Liver (tissue), 3 donors: ENCODE measurements at regions not wholly inside any gene's neighbourhood (a gene's known extent, or its start where the extent isn't known, plus 50 kb on each side); places are given as distances from the start of the nearest gene placed in this dataset.

ENCODE experiments used
- EGR1 ChIP-seq, 2 donors: IDR thresholded peaks; 2 replicates each; pipeline ENCODE4 v1.6.1; 2016 to 2018; ENCODE audit warnings: antibody characterized with exemption in 2 of 2, low read depth in 2 of 2
- FOXA1 ChIP-seq: IDR thresholded peaks from 2 replicates; pipeline ENCODE4 v1.6.1; 2016; ENCODE audit warnings: antibody characterized with exemption
- GABPA ChIP-seq, 2 donors: IDR thresholded peaks in 1 of 2; conservative IDR thresholded peaks in 1 of 2; 2 replicates each; pipeline ENCODE4 v1.6.1; 2016; ENCODE audit warnings: antibody characterized with exemption in 2 of 2, mild to moderate bottlenecking in 1 of 2, moderate library complexity in 1 of 2
- HNF4A ChIP-seq, 2 donors: conservative IDR thresholded peaks; 2 replicates each; pipeline ENCODE4 v1.6.1; 2016; ENCODE audit warnings: antibody characterized with exemption in 2 of 2, mild to moderate bottlenecking in 2 of 2
- HNF4G ChIP-seq: IDR thresholded peaks from 2 replicates; pipeline ENCODE4 v1.6.1; 2016; ENCODE audit warnings: antibody characterized with exemption
- JUND ChIP-seq, 2 donors: IDR thresholded peaks; 2 replicates each; pipeline ENCODE4 v1.6.1; 2016; ENCODE audit warnings: antibody characterized with exemption in 2 of 2
- MAX ChIP-seq: IDR thresholded peaks from 2 replicates; pipeline ENCODE4 v1.6.1; 2016; ENCODE audit warnings: antibody characterized with exemption
- RAD21 ChIP-seq, 2 donors: IDR thresholded peaks; 2 replicates each; pipeline ENCODE4 v1.6.1; 2016; ENCODE audit warnings: antibody characterized with exemption in 2 of 2, mild to moderate bottlenecking in 2 of 2
- SP1 ChIP-seq: IDR thresholded peaks from 2 replicates; pipeline ENCODE4 v1.6.1; 2018; ENCODE audit warnings: antibody characterized with exemption, mild to moderate bottlenecking
- TAF1 ChIP-seq: conservative IDR thresholded peaks from 2 replicates; pipeline ENCODE4 v1.6.1; 2016; ENCODE audit warnings: antibody characterized with exemption, mild to moderate bottlenecking
- TF ChIP-seq, protein P1 (sequence below): fragments of 150-350 bp; IDR thresholded peaks from 2 replicates; pipeline ENCODE4 v1.5.1; 2017; ENCODE audit warnings: improper control_type of control experiment, low read depth, low read length; ENCODE audit not compliant: missing input control
- TF ChIP-seq, protein P2 (sequence below): IDR thresholded peaks from 2 replicates; pipeline ENCODE4 v1.6.1; 2016; ENCODE audit warnings: antibody characterized with exemption
- TF ChIP-seq, protein P3 (sequence below): IDR thresholded peaks from 2 replicates; pipeline ENCODE4 v1.6.1; 2016; ENCODE audit warnings: antibody characterized with exemption
- TF ChIP-seq, protein P4 (sequence below): IDR thresholded peaks from 2 replicates; pipeline ENCODE4 v1.6.1; 2016; ENCODE audit warnings: antibody characterized with exemption, mild to moderate bottlenecking
- donor health status: healthy.
- donor health status: healthy.

DNA sequence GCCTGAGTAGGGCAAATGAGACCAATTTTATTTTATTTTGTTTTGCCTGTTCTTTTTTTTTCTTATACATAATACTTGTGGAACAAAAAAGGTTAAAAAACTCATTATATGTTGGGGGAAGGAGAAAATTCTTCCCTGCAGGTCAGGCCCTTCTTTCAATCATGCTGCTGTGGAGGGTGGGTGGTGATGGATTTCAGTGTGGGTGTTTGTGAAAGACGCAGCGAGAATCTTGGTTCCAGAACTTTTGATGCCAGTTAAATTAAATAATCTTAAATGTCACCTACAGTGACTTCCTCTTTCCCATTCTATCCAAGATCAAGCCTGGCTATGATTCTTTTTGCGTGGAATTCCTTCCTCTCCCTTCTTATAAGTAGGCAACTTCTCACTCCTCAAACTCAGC, 595.8 kb upstream of the EEF2KMT start:
- TF ChIP-seq, protein P1, sequence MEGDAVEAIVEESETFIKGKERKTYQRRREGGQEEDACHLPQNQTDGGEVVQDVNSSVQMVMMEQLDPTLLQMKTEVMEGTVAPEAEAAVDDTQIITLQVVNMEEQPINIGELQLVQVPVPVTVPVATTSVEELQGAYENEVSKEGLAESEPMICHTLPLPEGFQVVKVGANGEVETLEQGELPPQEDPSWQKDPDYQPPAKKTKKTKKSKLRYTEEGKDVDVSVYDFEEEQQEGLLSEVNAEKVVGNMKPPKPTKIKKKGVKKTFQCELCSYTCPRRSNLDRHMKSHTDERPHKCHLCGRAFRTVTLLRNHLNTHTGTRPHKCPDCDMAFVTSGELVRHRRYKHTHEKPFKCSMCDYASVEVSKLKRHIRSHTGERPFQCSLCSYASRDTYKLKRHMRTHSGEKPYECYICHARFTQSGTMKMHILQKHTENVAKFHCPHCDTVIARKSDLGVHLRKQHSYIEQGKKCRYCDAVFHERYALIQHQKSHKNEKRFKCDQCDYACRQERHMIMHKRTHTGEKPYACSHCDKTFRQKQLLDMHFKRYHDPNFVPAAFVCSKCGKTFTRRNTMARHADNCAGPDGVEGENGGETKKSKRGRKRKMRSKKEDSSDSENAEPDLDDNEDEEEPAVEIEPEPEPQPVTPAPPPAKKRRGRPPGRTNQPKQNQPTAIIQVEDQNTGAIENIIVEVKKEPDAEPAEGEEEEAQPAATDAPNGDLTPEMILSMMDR: no peak
- TF ChIP-seq TAF1: no peak
- TF ChIP-seq RAD21 (IDR thresholded peaks at IDR 0.05): no peak
- TF ChIP-seq, protein P2, sequence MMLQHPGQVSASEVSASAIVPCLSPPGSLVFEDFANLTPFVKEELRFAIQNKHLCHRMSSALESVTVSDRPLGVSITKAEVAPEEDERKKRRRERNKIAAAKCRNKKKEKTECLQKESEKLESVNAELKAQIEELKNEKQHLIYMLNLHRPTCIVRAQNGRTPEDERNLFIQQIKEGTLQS: no peak
- TF ChIP-seq GABPA (IDR thresholded peaks at IDR 0.05 in 1 of 2, conservative IDR thresholded peaks at IDR 0.05 in 1 of 2): no peak
- no peak for TF ChIP-seq MAX
- TF ChIP-seq, protein P3, sequence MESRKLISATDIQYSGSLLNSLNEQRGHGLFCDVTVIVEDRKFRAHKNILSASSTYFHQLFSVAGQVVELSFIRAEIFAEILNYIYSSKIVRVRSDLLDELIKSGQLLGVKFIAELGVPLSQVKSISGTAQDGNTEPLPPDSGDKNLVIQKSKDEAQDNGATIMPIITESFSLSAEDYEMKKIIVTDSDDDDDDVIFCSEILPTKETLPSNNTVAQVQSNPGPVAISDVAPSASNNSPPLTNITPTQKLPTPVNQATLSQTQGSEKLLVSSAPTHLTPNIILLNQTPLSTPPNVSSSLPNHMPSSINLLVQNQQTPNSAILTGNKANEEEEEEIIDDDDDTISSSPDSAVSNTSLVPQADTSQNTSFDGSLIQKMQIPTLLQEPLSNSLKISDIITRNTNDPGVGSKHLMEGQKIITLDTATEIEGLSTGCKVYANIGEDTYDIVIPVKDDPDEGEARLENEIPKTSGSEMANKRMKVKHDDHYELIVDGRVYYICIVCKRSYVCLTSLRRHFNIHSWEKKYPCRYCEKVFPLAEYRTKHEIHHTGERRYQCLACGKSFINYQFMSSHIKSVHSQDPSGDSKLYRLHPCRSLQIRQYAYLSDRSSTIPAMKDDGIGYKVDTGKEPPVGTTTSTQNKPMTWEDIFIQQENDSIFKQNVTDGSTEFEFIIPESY: no peak
- TF ChIP-seq JUND (IDR thresholded peaks at IDR 0.05): no peak
- no peak for TF ChIP-seq SP1
- TF ChIP-seq, protein P4, sequence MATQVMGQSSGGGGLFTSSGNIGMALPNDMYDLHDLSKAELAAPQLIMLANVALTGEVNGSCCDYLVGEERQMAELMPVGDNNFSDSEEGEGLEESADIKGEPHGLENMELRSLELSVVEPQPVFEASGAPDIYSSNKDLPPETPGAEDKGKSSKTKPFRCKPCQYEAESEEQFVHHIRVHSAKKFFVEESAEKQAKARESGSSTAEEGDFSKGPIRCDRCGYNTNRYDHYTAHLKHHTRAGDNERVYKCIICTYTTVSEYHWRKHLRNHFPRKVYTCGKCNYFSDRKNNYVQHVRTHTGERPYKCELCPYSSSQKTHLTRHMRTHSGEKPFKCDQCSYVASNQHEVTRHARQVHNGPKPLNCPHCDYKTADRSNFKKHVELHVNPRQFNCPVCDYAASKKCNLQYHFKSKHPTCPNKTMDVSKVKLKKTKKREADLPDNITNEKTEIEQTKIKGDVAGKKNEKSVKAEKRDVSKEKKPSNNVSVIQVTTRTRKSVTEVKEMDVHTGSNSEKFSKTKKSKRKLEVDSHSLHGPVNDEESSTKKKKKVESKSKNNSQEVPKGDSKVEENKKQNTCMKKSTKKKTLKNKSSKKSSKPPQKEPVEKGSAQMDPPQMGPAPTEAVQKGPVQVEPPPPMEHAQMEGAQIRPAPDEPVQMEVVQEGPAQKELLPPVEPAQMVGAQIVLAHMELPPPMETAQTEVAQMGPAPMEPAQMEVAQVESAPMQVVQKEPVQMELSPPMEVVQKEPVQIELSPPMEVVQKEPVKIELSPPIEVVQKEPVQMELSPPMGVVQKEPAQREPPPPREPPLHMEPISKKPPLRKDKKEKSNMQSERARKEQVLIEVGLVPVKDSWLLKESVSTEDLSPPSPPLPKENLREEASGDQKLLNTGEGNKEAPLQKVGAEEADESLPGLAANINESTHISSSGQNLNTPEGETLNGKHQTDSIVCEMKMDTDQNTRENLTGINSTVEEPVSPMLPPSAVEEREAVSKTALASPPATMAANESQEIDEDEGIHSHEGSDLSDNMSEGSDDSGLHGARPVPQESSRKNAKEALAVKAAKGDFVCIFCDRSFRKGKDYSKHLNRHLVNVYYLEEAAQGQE: no peak
- TF ChIP-seq HNF4G: no peak
- no peak for TF ChIP-seq EGR1 (IDR thresholded peaks at IDR 0.05; ENCODE audit: low read depth in 2 of 2)
- TF ChIP-seq FOXA1: no peak
- TF ChIP-seq HNF4A (conservative IDR thresholded peaks at IDR 0.05): no peak
